ENCODE measurements at regions not wholly inside any gene's neighbourhood (a gene's known extent, or its start where the extent isn't known, plus 50 kb on each side); places are given as distances from the start of the nearest gene placed in this dataset.

DNA sequence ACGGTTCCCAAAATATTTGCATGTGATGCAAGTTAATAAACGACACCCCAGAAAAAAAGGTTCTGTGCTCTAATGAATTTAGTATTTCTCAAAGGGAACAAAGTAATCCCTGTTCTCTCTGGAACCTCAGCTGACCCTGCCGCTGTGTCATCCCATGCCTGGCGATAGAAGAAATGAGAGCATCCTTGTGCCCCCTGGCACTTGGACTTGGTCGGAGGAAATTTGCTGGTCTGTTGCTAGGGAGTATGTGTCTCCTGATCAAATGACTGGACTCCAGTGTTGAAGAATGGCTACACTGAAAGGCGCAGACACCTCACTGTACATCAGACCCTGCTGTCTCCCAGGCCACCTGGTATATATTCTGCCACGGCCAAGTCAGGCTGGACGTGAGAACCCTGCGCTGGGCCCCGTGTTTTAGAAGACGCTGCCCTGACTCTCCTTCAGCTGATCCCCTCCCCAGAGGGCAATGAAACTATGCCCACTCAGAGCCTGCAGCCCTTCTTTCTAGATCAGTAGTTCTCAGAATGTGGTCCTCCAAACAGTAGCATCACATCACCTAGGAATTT lies 67.2 kb downstream of the THNSL1 start:
- no peak for TF ChIP-seq POLR2A (IDR thresholded peaks at IDR 0.05)
- TF ChIP-seq, protein P1, sequence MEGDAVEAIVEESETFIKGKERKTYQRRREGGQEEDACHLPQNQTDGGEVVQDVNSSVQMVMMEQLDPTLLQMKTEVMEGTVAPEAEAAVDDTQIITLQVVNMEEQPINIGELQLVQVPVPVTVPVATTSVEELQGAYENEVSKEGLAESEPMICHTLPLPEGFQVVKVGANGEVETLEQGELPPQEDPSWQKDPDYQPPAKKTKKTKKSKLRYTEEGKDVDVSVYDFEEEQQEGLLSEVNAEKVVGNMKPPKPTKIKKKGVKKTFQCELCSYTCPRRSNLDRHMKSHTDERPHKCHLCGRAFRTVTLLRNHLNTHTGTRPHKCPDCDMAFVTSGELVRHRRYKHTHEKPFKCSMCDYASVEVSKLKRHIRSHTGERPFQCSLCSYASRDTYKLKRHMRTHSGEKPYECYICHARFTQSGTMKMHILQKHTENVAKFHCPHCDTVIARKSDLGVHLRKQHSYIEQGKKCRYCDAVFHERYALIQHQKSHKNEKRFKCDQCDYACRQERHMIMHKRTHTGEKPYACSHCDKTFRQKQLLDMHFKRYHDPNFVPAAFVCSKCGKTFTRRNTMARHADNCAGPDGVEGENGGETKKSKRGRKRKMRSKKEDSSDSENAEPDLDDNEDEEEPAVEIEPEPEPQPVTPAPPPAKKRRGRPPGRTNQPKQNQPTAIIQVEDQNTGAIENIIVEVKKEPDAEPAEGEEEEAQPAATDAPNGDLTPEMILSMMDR (IDR thresholded peaks at IDR 0.05), result no peak
- intact Hi-C loops (cut with DNase I), result no loop called here
- no peaks in the 10 kb centered on the region for H3K9me3 ChIP-seq
- no peaks in the 10 kb centered on the region for H3K36me3 ChIP-seq
- no peaks in the 10 kb centered on the region for H3K27me3 ChIP-seq
- H3K4me3 ChIP-seq (replicated peaks in 1 of 3), result no peak overlapping the region
- H3K4me1 ChIP-seq, result peaks cover 33 to 40% of the 10 kb centered on the region in 2 donors
- DNase-seq, result peak; percentile 15 to 30
- peak overlapping the region in 2 of 3 donors; percentile 13 to 90 for H3K27ac ChIP-seq
- WGBS, 2 donors, result 64 to 72% methylated on average over 10 to 11 of the region's 11 CpGs

- Histone ChIP-seq H3K36me3 (no peaks in the 10 kb centered on the region), H3K9me3 (no peaks in the 10 kb centered on the region), H3K4me1 (peaks cover 33 to 40% of the 10 kb centered on the region in 2 donors), H3K27ac (peak overlapping the region in 2 of 3 donors; percentile 13 to 90), H3K4me3 (replicated peaks in 1 of 3) (no peak overlapping the region), H3K27me3 (no peaks in the 10 kb centered on the region)
- intact Hi-C loops (cut with DNase I), result no loop called here
- 96 to 98% methylated on average over 3 of the region's 3 CpGs for WGBS, 2 donors
- no peak for DNase-seq
- TF ChIP-seq POLR2A (IDR thresholded peaks at IDR 0.05), result no peak
- TF ChIP-seq, protein P1 (IDR thresholded peaks at IDR 0.05), result no peak
Observed at GRCh38 chr10:25084447-25084846, 68.0 kb downstream of the THNSL1 start.

DNA sequence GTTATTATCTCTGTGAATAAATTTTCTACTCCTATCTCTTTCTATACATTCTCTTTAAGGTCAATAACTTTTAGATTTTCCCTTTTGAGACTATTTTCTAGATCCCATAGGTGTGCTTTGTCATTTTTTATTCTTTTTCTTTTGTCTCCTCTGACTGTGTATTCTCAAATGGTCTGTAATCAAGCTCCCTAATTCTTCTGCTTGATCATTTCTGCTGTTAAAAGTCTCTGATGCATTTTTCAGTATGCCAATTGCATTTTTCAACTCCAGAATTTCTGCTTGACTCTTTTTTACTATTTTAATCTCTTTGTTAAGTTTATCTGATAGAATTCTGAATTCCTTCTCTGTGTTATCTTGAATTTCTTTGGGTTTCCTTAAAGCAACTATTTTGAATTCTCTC lies 78.2 kb downstream of the THNSL1 start:
- H3K4me3 ChIP-seq (replicated peaks in 1 of 3), result no peak overlapping the region
- no peaks in the 10 kb centered on the region for H3K27me3 ChIP-seq
- DNase-seq, result no peak
- intact Hi-C loops (cut with DNase I), result no loop called here
- no peaks in the 10 kb centered on the region for H3K36me3 ChIP-seq
- H3K9me3 ChIP-seq, result no peaks in the 10 kb centered on the region
- TF ChIP-seq POLR2A (IDR thresholded peaks at IDR 0.05), result no peak
- TF ChIP-seq, protein P1 (IDR thresholded peaks at IDR 0.05), result no peak
- no peaks in the 10 kb centered on the region for H3K4me1 ChIP-seq
- H3K27ac ChIP-seq, result no peak overlapping the region

- Histone ChIP-seq H3K9me3 (no peaks in the 10 kb centered on the region), H3K27me3 (no peaks in the 10 kb centered on the region), H3K27ac (no peak overlapping the region), H3K36me3 (no peaks in the 10 kb centered on the region), H3K4me3 (replicated peaks in 1 of 3) (no peak overlapping the region), H3K4me1 (no peaks in the 10 kb centered on the region)
- TF ChIP-seq POLR2A (IDR thresholded peaks at IDR 0.05), result no peak
- TF ChIP-seq, protein P1 (IDR thresholded peaks at IDR 0.05), result no peak
- intact Hi-C loops (cut with DNase I), result no loop called here
- 86 to 93% methylated on average over 7 of the region's 7 CpGs for WGBS, 2 donors
- DNase-seq, result no peak
Observed at GRCh38 chr10:25097669-25098411, 77.0 kb upstream of the GPR158 start.

- intact Hi-C loops (cut with DNase I), result no loop called here
- no peaks in the 10 kb centered on the region for H3K27me3 ChIP-seq
- TF ChIP-seq, protein P1 (IDR thresholded peaks at IDR 0.05), result no peak
- no peak for TF ChIP-seq POLR2A (IDR thresholded peaks at IDR 0.05)
Observed at GRCh38 chr10:25100141-25100540, 74.7 kb upstream of the GPR158 start.

More at GRCh38 chr10:25100141-25100540, 74.7 kb upstream of the GPR158 start:
- H3K4me3 ChIP-seq (replicated peaks in 1 of 3), result no peak overlapping the region
- H3K4me1 ChIP-seq, result no peaks in the 10 kb centered on the region
- no peak overlapping the region for H3K27ac ChIP-seq
- no peaks in the 10 kb centered on the region for H3K9me3 ChIP-seq
- 83 to 84% methylated on average over 3 of the region's 3 CpGs for WGBS, 2 donors
- H3K36me3 ChIP-seq, result no peaks in the 10 kb centered on the region
- no peak for DNase-seq

Data from thyroid gland (tissue), 4 donors.